Panc1 (cell line): ENCODE measurements at regions not wholly inside any gene's neighbourhood (a gene's known extent, or its start where the extent isn't known, plus 50 kb on each side); places are given as distances from the start of the nearest gene placed in this dataset.

Source experiments
- ATAC-seq: fragments of 200-7000 bp; cut with Tn5 transposase; 2 replicates; pipeline ENCODE4 v1.9.1; 2020; ENCODE audit warnings: mild to moderate bottlenecking, moderate library complexity
- BruUV-seq: library from RNA; stranded (reverse); fragments of 400-500 nt; replicated peaks from 2 replicates; lab custom pipeline; 2021; lab: Mats Ljungman, UMichigan
- CTCF ChIA-PET: fragments of 300-600 bp; sonication (Branson Sonifier 250); formaldehyde crosslinking; loops from one replicate; lab custom pipeline; 2022; ENCODE audit warnings: antibody characterized with exemption; lab: Charles Lee
- POLR2A ChIA-PET: fragments of 300-600 bp; sonication (Branson Sonifier 250); formaldehyde crosslinking; loops from one replicate; lab custom pipeline; 2022; ENCODE audit warnings: antibody characterized with exemption; lab: Charles Lee
- DNase-seq: peaks from one replicate; pipeline ENCODE4 v3.0.0-alpha.2; 2010; ENCODE audit warnings: low read depth, low spot score
- H3K27ac ChIP-seq: 2 replicates; pipeline ENCODE4 v1.5.1; 2011; ENCODE audit warnings: mild to moderate bottlenecking, low read length, inconsistent platforms
- H3K27me3 ChIP-seq: fragments of 200-500 bp; sonication (Bioruptor generic); 2 replicates; pipeline ENCODE4 v1.6.0; 2014; ENCODE audit warnings: low read length, inconsistent platforms; ENCODE audit not compliant: control insufficient read depth, insufficient read depth
- H3K36me3 ChIP-seq: fragments of 200-500 bp; sonication (Bioruptor generic); 2 replicates; pipeline ENCODE4 v1.5.1; 2014; ENCODE audit warnings: inconsistent platforms, mild to moderate bottlenecking, low read length, moderate library complexity; ENCODE audit not compliant: control insufficient read depth, insufficient read depth
- H3K4me1 ChIP-seq: 2 replicates; pipeline ENCODE4 v1.5.1; 2011; ENCODE audit warnings: inconsistent platforms, mild to moderate bottlenecking, low read length, moderate library complexity; ENCODE audit not compliant: control insufficient read depth, insufficient read depth
- H3K4me3 ChIP-seq, 2 experiments: 2 replicates each; pipeline ENCODE4 v1.5.1; 2011 to 2012; ENCODE audit warnings: low read depth in 2 of 2, low read length in 2 of 2, mild to moderate bottlenecking in 2 of 2, inconsistent platforms in 1 of 2, moderate library complexity in 1 of 2
- H3K9me3 ChIP-seq: fragments of 200-500 bp; sonication (Bioruptor generic); 2 replicates; pipeline ENCODE4 v1.5.1; 2014; ENCODE audit warnings: low read depth, mild to moderate bottlenecking, inconsistent platforms, low read length, moderate library complexity; ENCODE audit not compliant: control insufficient read depth, insufficient read depth
- POLR2AphosphoS5 ChIP-seq: IDR thresholded peaks from 2 replicates; pipeline ENCODE4 v1.6.1; 2012; ENCODE audit warnings: mild to moderate bottlenecking, low read depth, low read length, moderate library complexity
- SIN3A ChIP-seq: IDR thresholded peaks from 2 replicates; pipeline ENCODE4 v1.6.1; 2012; ENCODE audit warnings: low read depth, mild to moderate bottlenecking, low read length, moderate library complexity, borderline replicate concordance; ENCODE audit not compliant: insufficient read depth
- TCF7L2 ChIP-seq: IDR thresholded peaks from 2 replicates; pipeline ENCODE4 v1.6.1; 2011; ENCODE audit warnings: mild to moderate bottlenecking, low read depth, low read length, inconsistent platforms
- in situ Hi-C: cut with HindIII; loops from 2 replicates; pipeline ENCODE4 v1.10.0; 2016; ENCODE audit warnings: low sequenced_read_pairs, low pct_unique_long_range_greater_than_20kb
- intact Hi-C: fragments of 100-400 bp; cut with micrococcal nuclease; formaldehyde crosslinking; loops from one replicate; pipeline ENCODE4 v1.10.0; 2022; ENCODE audit not compliant: unreplicated experiment
- TF ChIP-seq, protein P1 (sequence below): fragments of 450-650 bp; IDR thresholded peaks from 2 replicates; pipeline ENCODE4 v1.5.1; 2017; ENCODE audit warnings: mild to moderate bottlenecking
- TF ChIP-seq, protein P2 (sequence below), 2 experiments: IDR thresholded peaks; 2 replicates each; pipeline ENCODE4 v1.6.1; 2011 to 2012; ENCODE audit warnings: low read depth in 2 of 2, control low read depth in 1 of 2, low read length in 1 of 2, mild to moderate bottlenecking in 1 of 2, moderate library complexity in 1 of 2; ENCODE audit not compliant: insufficient read depth in 1 of 2

DNA sequence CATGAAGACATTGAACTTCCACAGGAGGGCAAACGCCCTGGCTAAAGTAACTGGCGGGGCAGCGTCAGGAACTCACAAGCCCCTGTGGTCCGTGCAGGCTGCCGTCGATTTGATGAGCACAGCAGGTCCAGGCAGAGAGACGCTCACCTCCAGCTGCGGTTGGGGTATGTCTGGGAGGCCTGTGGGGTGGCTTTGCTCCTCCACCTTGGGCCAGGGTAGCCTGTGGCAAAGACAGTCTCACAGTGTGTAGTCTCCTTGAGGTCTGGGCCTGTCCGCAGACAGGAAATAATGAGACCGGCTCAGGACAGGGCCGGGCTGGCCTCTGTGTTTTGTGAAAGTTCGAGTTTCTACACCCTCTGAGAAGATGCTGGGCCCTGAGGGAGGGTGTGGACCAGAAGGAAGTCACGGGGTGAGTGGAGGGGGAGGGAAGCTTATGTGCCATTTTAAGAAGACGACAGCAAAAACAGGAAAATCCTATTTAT, 103.3 kb downstream of the METRNL start:
- in situ Hi-C loops (no loop called here), intact Hi-C loops (no loop called here)
- no peak for DNase-seq
- CTCF ChIA-PET = no interaction called here
- no peak for TF ChIP-seq SIN3A
- TF ChIP-seq, protein P1, sequence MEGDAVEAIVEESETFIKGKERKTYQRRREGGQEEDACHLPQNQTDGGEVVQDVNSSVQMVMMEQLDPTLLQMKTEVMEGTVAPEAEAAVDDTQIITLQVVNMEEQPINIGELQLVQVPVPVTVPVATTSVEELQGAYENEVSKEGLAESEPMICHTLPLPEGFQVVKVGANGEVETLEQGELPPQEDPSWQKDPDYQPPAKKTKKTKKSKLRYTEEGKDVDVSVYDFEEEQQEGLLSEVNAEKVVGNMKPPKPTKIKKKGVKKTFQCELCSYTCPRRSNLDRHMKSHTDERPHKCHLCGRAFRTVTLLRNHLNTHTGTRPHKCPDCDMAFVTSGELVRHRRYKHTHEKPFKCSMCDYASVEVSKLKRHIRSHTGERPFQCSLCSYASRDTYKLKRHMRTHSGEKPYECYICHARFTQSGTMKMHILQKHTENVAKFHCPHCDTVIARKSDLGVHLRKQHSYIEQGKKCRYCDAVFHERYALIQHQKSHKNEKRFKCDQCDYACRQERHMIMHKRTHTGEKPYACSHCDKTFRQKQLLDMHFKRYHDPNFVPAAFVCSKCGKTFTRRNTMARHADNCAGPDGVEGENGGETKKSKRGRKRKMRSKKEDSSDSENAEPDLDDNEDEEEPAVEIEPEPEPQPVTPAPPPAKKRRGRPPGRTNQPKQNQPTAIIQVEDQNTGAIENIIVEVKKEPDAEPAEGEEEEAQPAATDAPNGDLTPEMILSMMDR = no peak
- TF ChIP-seq POLR2AphosphoS5 = no peak
- TF ChIP-seq TCF7L2 = no peak
- POLR2A ChIA-PET = no interaction called here
- no TSS peak for BruUV-seq
- H3K4me3 ChIP-seq = no peak overlapping the region
- H3K27ac ChIP-seq = no peak overlapping the region
- H3K9me3 ChIP-seq = no peaks in the 10 kb centered on the region
- H3K4me1 ChIP-seq = no peaks in the 10 kb centered on the region
- H3K36me3 ChIP-seq = no peaks in the 10 kb centered on the region
- peak; percentile 7; the same call in 1 of the 2 replicates for ATAC-seq
- H3K27me3 ChIP-seq = no peaks in the 10 kb centered on the region

DNA sequence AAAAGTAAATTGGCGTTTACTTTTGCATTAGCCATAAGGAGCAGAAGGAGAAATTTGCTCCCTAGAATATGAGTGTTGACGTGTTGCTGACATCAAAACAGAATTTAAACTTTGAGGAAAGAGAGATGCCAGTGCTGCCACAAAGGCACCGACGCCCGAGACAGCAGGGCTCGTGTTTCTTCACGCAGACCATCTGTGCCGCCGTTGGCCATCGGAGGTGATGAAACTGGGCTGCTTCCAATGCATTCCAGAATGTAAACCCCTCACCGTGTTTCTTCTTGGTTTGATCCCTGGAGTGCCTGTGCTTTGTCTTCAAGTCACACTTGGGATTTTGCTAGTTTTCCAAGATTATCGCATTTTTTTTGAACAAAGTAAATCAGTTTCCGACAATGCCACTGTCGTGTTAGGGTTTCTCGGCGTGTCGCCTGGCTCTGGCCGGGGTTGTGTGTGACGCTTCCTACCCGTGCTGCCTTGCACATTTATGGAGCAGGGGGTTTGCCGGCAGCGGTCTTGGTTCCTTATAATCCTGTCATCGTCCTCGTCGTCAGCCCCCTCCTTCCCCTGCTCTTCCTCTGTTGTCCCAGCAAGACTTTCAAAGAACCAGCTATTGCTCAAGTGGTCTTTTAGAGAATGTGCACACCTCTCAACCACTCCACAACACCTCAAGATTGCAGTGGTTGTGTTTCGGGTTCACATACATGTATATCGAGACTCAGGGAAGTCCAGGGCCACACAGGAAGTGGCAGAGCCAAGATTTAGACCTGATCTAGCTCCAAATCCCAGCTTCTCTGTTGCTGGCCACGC, 103.9 kb downstream of the METRNL start:
- Histone ChIP-seq H3K36me3 (no peaks in the 10 kb centered on the region), H3K4me1 (no peaks in the 10 kb centered on the region), H3K27ac (no peak overlapping the region), H3K9me3 (no peaks in the 10 kb centered on the region), H3K4me3 (no peak overlapping the region), H3K27me3 (no peaks in the 10 kb centered on the region)
- in situ Hi-C loops (no loop called here), intact Hi-C loops (no loop called here)
- TF ChIP-seq TCF7L2 (no peak), SIN3A (no peak), POLR2AphosphoS5 (no peak)
- TF ChIP-seq, protein P1 = no peak
- TF ChIP-seq, protein P2, sequence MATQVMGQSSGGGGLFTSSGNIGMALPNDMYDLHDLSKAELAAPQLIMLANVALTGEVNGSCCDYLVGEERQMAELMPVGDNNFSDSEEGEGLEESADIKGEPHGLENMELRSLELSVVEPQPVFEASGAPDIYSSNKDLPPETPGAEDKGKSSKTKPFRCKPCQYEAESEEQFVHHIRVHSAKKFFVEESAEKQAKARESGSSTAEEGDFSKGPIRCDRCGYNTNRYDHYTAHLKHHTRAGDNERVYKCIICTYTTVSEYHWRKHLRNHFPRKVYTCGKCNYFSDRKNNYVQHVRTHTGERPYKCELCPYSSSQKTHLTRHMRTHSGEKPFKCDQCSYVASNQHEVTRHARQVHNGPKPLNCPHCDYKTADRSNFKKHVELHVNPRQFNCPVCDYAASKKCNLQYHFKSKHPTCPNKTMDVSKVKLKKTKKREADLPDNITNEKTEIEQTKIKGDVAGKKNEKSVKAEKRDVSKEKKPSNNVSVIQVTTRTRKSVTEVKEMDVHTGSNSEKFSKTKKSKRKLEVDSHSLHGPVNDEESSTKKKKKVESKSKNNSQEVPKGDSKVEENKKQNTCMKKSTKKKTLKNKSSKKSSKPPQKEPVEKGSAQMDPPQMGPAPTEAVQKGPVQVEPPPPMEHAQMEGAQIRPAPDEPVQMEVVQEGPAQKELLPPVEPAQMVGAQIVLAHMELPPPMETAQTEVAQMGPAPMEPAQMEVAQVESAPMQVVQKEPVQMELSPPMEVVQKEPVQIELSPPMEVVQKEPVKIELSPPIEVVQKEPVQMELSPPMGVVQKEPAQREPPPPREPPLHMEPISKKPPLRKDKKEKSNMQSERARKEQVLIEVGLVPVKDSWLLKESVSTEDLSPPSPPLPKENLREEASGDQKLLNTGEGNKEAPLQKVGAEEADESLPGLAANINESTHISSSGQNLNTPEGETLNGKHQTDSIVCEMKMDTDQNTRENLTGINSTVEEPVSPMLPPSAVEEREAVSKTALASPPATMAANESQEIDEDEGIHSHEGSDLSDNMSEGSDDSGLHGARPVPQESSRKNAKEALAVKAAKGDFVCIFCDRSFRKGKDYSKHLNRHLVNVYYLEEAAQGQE (IDR thresholded peaks at IDR 0.05; ENCODE audit: insufficient read depth in 1 of 2, low read depth in 2 of 2, low read length in 1 of 2) = no peak
- ATAC-seq (no peak), DNase-seq (no peak)
- ChIA-PET CTCF (no interaction called here), POLR2A (no interaction called here)
- BruUV-seq = no TSS peak
